Stimulated activated naive CD8-positive, alpha-beta T cell treated with anti-CD3 and anti-CD28 coated beads, Interleukin-15, Interleukin-2, amounts not matched to agents 100 ng/mL and 50 ng/mL, for 24 hours (primary cell): ENCODE measurements at regions not wholly inside any gene's neighbourhood (a gene's known extent, or its start where the extent isn't known, plus 50 kb on each side); places are given as distances from the start of the nearest gene placed in this dataset.

Experiments used
- H3K27ac Mint-ChIP-seq: one replicate; pipeline ENCODE4 v1.8.0; 2021; ENCODE audit warnings: mild to moderate bottlenecking, mixed read lengths
- H3K27me3 Mint-ChIP-seq: one replicate; pipeline ENCODE4 v1.8.0; 2021; ENCODE audit warnings: mixed read lengths
- H3K36me3 Mint-ChIP-seq: one replicate; pipeline ENCODE4 v1.8.0; 2021; ENCODE audit warnings: low read depth, mixed read lengths
- H3K4me1 Mint-ChIP-seq: one replicate; pipeline ENCODE4 v1.8.0; 2021; ENCODE audit warnings: low read depth, mixed read lengths
- H3K4me3 Mint-ChIP-seq: one replicate; pipeline ENCODE4 v1.8.0; 2021; ENCODE audit warnings: mild to moderate bottlenecking, mixed read lengths
- H3K9me3 Mint-ChIP-seq: one replicate; pipeline ENCODE4 v1.8.0; 2021; ENCODE audit warnings: mixed read lengths

DNA sequence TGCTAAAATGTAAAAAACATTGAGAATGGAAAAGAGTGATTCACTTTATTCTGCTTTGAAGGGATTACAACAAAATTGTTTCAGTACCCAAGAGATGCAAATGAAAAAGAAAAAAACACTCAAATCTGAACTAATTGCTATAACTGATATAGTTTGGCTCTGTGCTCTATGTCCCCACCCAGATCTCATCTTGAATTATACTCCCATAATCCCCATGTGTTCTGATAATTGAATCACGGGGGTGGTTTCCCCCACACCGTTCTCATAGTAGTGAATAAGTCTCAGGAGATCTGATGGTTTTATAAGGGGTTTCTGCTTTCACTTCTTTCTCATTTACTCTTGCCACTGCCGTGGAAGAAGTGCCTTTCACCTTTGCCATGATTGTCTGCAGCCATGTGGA, 213.6 kb upstream of the GALNTL6 start:
- Mint-ChIP-seq H3K27ac (no peak overlapping the region), H3K36me3 (no peaks in the 10 kb centered on the region), H3K27me3 (no peaks in the 10 kb centered on the region), H3K4me1 (no peaks in the 10 kb centered on the region), H3K4me3 (no peak overlapping the region), H3K9me3 (peaks cover 4% of the 10 kb centered on the region)

GRCh38 chr4:171594293-171594692, 218.9 kb upstream of the GALNTL6 start:
- Mint-ChIP-seq H3K27ac (no peak overlapping the region), H3K27me3 (no peaks in the 10 kb centered on the region), H3K4me3 (no peak overlapping the region), H3K9me3 (peaks cover 4% of the 10 kb centered on the region), H3K36me3 (no peaks in the 10 kb centered on the region), H3K4me1 (no peaks in the 10 kb centered on the region)

DNA sequence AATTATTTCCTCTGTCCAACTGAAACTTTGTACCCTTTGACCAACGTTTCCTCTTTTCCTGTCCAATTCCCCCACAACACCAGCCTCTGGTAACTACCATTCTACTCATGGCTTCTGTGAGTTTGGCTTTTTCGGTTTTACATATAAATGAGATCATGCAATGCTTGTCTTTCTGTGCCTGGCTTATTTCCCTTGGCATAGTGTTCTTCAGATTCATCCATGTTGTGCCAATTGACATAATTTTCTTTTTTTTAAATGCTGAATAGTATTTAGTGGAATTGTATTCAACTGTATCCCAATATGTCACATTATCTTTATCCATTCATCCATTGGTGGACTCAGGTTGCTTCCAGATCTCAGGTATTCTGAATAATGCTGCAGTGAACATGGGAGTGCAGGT, 222.5 kb upstream of the GALNTL6 start:
- no peaks in the 10 kb centered on the region for H3K27me3 Mint-ChIP-seq
- no peak overlapping the region for H3K27ac Mint-ChIP-seq
- H3K4me3 Mint-ChIP-seq = no peak overlapping the region
- no peaks in the 10 kb centered on the region for H3K4me1 Mint-ChIP-seq
- no peaks in the 10 kb centered on the region for H3K9me3 Mint-ChIP-seq
- H3K36me3 Mint-ChIP-seq = no peaks in the 10 kb centered on the region

- Mint-ChIP-seq H3K4me1 (no peaks in the 10 kb centered on the region), H3K36me3 (no peaks in the 10 kb centered on the region), H3K27ac (no peak overlapping the region), H3K9me3 (no peaks in the 10 kb centered on the region), H3K27me3 (no peaks in the 10 kb centered on the region), H3K4me3 (no peak overlapping the region)
Observed at GRCh38 chr4:171588764-171589163, 224.4 kb upstream of the GALNTL6 start.

- Mint-ChIP-seq H3K36me3 (no peaks in the 10 kb centered on the region), H3K27me3 (no peaks in the 10 kb centered on the region), H3K27ac (no peak overlapping the region), H3K4me3 (no peak overlapping the region), H3K4me1 (no peaks in the 10 kb centered on the region), H3K9me3 (no peaks in the 10 kb centered on the region)
Observed at GRCh38 chr4:171588051-171588545, 225.1 kb upstream of the GALNTL6 start.

DNA sequence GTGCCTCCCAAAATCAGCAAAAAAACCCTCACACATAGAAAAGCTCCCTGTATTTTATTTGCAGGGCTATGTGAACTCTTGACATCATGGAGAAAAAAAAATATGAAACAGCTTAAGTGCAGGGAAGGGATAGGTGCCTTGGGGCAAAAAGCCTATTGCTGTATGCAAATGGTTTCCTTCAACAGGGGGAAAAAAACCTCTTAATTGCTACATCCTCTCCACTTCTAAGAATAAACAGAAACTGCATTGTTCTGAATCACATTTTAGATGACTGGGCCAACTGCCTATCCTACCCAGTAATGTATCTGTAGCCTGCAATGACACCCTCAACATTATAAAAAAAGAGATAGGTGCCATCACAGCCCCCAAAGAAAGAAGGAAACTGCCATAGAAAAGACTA, 229.4 kb upstream of the GALNTL6 start:
- no peaks in the 10 kb centered on the region for H3K36me3 Mint-ChIP-seq
- no peaks in the 10 kb centered on the region for H3K9me3 Mint-ChIP-seq
- H3K4me3 Mint-ChIP-seq = no peak overlapping the region
- H3K27me3 Mint-ChIP-seq = no peaks in the 10 kb centered on the region
- H3K4me1 Mint-ChIP-seq = no peaks in the 10 kb centered on the region
- no peak overlapping the region for H3K27ac Mint-ChIP-seq

DNA sequence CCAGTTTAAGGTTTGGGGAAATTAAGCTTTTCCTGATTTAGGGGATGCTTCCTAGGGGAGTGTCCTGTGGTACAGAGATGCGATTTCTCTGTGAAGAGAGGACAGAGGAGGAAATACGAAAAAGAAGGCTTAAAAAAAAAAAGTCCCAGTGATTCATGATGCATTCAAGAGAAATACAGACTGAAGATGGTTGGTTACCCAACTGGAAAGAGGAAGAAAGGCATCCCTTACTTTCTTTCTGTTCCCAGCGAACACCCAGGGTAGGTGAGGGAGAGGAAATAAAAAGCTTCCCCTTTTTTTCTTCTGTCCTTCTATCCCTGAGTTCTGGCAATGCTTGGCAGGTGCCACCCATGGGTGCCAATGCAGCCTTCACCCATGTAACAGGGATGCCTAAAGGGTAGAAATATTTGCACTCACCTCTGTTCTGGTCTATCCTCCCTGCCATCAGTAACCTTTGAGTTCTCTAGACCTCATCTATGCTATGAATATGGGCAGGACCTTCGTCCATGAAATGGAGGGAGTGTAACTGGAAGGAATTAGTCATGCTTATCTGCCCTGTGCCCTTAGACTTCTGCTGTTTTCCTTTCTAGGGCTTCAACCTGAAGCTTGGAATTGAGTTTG, 230.1 kb upstream of the GALNTL6 start:
- H3K27me3 Mint-ChIP-seq = no peaks in the 10 kb centered on the region
- no peaks in the 10 kb centered on the region for H3K9me3 Mint-ChIP-seq
- H3K4me1 Mint-ChIP-seq = no peaks in the 10 kb centered on the region
- no peak overlapping the region for H3K4me3 Mint-ChIP-seq
- no peak overlapping the region for H3K27ac Mint-ChIP-seq
- no peaks in the 10 kb centered on the region for H3K36me3 Mint-ChIP-seq

DNA sequence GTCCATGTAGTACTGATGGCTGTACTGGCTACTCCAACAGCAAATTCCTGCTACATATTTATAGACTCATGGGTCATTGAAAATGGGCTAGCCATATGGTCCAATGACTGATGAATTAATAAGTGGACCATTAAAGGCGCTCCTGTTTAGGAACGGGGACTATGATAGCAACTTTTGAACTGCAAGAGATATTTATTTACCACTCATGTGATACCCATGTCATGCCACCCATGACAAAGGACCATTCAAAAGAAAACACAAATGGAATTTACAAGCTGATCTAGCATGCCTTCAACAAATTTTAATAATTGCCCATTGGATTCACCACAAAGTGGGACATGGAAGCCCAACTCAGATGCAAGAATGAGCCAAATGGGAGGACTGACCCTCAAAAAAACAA, 240.0 kb upstream of the GALNTL6 start:
- Mint-ChIP-seq H3K4me1 (no peaks in the 10 kb centered on the region), H3K9me3 (peaks cover 4% of the 10 kb centered on the region), H3K4me3 (no peak overlapping the region), H3K27me3 (no peaks in the 10 kb centered on the region), H3K36me3 (no peaks in the 10 kb centered on the region), H3K27ac (no peak overlapping the region)

DNA sequence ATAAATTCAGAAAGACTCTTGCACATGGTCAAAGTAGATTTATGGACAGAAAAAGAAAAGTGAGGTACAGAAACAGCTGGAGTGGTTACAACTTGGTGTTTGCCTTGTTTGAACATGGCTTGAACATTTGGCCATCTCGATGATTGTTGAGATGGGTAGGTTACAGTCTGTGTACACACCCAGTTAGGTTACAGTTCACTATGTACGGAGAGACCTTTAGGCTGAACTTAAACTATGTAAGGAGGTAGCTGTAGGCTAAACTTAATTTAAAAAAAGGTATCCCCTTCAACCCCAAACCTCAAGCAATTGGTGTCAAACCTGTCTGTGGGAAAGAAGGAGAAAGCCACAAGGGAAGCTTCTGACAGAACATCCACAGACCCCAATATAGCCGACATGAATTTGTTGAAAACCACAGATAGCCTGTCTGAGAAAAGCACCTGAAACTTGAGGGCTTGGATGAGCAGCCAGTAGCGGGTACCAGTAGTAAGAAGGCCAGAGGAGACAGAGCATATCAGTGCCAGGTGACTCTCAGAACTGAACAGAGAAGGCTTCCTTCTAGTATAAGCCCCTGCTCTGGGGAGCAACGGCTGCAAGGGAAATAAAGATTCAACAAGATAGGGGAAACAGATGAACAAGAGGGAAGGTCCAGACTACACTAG, 247.9 kb upstream of the GALNTL6 start:
- no peaks in the 10 kb centered on the region for H3K36me3 Mint-ChIP-seq
- H3K4me1 Mint-ChIP-seq = no peaks in the 10 kb centered on the region
- no peak overlapping the region for H3K4me3 Mint-ChIP-seq
- no peaks in the 10 kb centered on the region for H3K27me3 Mint-ChIP-seq
- no peaks in the 10 kb centered on the region for H3K9me3 Mint-ChIP-seq
- H3K27ac Mint-ChIP-seq = no peak overlapping the region

DNA sequence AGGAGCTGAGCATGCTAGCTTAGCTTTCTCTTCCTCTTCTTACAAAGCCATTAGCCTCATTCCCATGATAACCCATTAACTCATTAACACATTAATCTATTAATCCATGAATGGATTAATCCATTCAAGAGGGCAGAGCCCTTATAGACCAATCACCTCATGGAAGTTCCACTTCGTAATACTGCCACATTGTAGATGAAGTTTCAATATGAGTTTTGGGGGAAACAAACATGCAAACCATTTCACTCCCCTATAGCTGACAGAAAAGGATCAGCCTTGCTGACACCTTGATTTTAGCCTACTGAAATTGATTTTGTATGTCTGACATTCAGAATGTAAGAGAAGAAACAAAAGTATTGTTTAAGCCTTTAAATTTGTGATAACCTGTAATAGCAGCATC, 251.8 kb upstream of the GALNTL6 start:
- Mint-ChIP-seq H3K27ac (no peak overlapping the region), H3K9me3 (no peaks in the 10 kb centered on the region), H3K36me3 (no peaks in the 10 kb centered on the region), H3K4me1 (no peaks in the 10 kb centered on the region), H3K27me3 (no peaks in the 10 kb centered on the region), H3K4me3 (no peak overlapping the region)

DNA sequence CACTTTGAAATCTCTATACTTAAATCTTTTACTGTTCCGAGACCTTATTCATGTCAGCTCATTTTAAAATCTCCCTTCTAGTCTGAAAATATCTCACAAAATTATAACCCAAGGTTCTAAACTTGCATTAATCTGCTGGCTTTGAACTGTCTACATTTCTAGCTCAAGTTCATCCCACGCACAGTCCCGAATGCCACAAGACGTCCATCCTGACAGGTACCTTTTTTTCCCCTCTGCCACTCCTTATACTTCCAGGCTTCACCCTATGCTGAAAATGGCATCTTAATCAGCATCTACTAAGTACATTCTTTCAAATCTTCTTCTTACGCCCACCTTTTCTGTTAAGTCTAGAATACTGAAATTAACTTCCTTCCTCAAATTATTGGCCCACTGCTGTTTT, 259.2 kb upstream of the GALNTL6 start:
- Mint-ChIP-seq H3K27ac (no peak overlapping the region), H3K4me1 (no peaks in the 10 kb centered on the region), H3K27me3 (no peaks in the 10 kb centered on the region)

DNA sequence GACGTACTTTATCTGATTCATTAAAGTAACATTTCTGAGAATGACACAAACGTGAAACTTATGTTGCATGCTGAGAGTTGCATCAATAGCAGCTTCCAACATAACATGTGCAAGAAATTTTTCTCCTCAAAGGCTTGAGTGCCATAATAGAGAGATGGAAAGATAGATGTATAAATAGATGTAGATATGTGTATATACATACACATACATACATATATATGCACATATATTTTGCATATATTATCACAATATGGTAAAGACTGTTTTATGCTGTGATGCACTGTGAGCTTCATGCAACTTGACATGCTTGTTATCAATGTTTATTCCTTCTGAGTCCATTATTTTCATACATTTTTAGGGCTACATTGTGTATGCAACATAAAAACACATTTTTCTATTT, 270.6 kb upstream of the GALNTL6 start:
- no peaks in the 10 kb centered on the region for H3K27me3 Mint-ChIP-seq
- H3K36me3 Mint-ChIP-seq = no peaks in the 10 kb centered on the region
- no peak overlapping the region for H3K4me3 Mint-ChIP-seq

More for the DNA sequence above, 259.2 kb upstream of the GALNTL6 start:
- Mint-ChIP-seq H3K9me3 (no peaks in the 10 kb centered on the region), H3K36me3 (no peaks in the 10 kb centered on the region), H3K4me3 (no peak overlapping the region)

GRCh38 chr4:171538601-171539100, 274.6 kb upstream of the GALNTL6 start:
- Mint-ChIP-seq H3K4me3 (no peak overlapping the region), H3K9me3 (peaks cover 8% of the 10 kb centered on the region), H3K27ac (no peak overlapping the region)

More for the DNA sequence above, 270.6 kb upstream of the GALNTL6 start:
- Mint-ChIP-seq H3K27ac (no peak overlapping the region), H3K9me3 (peaks cover 18% of the 10 kb centered on the region), H3K4me1 (no peaks in the 10 kb centered on the region)

DNA sequence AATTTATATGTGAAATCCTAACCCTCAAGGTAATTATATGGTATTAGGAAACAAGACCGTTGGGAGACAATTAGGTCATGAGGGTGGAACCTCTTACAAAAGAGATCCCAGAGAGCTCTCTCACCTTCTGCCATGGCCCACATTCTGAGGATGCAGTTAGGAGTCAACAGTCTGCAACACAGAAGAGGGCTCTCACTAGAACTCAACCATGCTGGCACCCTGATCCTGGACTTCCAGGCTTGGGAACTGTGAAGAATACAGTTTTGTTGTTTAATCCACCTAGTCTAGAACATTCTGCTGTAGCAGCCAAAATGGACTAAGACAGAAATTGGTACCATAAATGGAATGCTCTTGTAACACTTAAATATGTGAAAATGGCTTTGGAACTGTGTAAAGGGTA, 278.8 kb upstream of the GALNTL6 start:
- no peaks in the 10 kb centered on the region for H3K27me3 Mint-ChIP-seq
- H3K36me3 Mint-ChIP-seq = no peaks in the 10 kb centered on the region
- H3K9me3 Mint-ChIP-seq = peaks cover 7% of the 10 kb centered on the region
- no peak overlapping the region for H3K4me3 Mint-ChIP-seq
- no peak overlapping the region for H3K27ac Mint-ChIP-seq
- H3K4me1 Mint-ChIP-seq = no peaks in the 10 kb centered on the region

More at GRCh38 chr4:171538601-171539100, 274.6 kb upstream of the GALNTL6 start:
- H3K4me1 Mint-ChIP-seq = no peaks in the 10 kb centered on the region
- H3K27me3 Mint-ChIP-seq = no peaks in the 10 kb centered on the region
- no peaks in the 10 kb centered on the region for H3K36me3 Mint-ChIP-seq

DNA sequence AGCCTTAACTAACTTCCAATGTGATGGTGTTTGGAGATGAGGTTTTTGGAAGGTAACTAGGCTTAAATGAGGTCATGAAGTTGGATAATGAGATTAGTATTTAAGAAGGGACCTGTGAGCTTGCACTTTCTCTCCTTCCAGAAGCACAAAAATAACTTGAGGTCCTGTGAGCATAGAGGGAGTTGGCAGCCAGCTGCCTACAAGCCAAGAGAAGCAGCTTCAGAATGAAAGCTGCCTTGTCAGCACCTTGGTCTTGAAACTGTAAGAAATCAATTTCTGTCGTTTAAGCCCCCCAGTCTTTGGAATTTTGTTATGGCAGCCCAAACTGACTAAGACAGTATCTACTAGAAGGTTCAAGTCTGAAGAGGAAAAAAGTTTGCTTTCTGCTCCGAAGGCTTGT, 280.2 kb upstream of the GALNTL6 start:
- Mint-ChIP-seq H3K4me3 (no peak overlapping the region), H3K4me1 (no peaks in the 10 kb centered on the region), H3K27me3 (no peaks in the 10 kb centered on the region), H3K36me3 (no peaks in the 10 kb centered on the region), H3K9me3 (peaks cover 7% of the 10 kb centered on the region), H3K27ac (no peak overlapping the region)

- no peaks in the 10 kb centered on the region for H3K27me3 Mint-ChIP-seq
- no peaks in the 10 kb centered on the region for H3K9me3 Mint-ChIP-seq
- H3K36me3 Mint-ChIP-seq = no peaks in the 10 kb centered on the region
- H3K4me1 Mint-ChIP-seq = no peaks in the 10 kb centered on the region
- H3K27ac Mint-ChIP-seq = no peak overlapping the region
- no peak overlapping the region for H3K4me3 Mint-ChIP-seq
Observed at GRCh38 chr4:171524903-171525302, 288.3 kb upstream of the GALNTL6 start.
